ENCODE measurements at regions not wholly inside any gene's neighbourhood (a gene's known extent, or its start where the extent isn't known, plus 50 kb on each side); places are given as distances from the start of the nearest gene placed in this dataset.

DNA sequence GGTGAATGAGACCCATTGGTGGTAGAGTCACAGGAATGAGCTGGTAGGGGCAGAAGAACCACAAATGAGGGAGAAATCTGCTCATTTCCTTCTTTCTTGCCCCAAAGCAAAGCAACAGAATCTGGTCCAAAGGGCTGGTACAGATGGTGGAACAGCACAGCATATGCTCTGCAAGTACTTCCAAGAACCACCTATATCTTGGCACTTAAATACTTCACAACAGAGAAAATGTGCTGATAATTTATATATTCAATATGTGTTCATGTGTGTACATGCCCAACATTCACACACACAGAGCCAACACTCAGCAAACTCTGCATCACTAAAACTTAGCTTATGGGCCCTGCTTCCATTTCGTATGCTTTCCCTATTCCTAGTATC, 884.4 kb upstream of the KLHL29 start:
- no peak overlapping the region for H3K27ac ChIP-seq (ENCODE audit: low read depth, low read length)
- RAD21 ChIA-PET (ENCODE audit: low non-redundant PET in 1 of 2, low total read pairs in 2 of 2, uncharacterized antibody in 2 of 2, unreplicated experiment in 2 of 2) = no interaction called here
- DNase-seq (ENCODE audit: low read depth, low spot score) = no peak
- TF ChIP-seq, protein P1, sequence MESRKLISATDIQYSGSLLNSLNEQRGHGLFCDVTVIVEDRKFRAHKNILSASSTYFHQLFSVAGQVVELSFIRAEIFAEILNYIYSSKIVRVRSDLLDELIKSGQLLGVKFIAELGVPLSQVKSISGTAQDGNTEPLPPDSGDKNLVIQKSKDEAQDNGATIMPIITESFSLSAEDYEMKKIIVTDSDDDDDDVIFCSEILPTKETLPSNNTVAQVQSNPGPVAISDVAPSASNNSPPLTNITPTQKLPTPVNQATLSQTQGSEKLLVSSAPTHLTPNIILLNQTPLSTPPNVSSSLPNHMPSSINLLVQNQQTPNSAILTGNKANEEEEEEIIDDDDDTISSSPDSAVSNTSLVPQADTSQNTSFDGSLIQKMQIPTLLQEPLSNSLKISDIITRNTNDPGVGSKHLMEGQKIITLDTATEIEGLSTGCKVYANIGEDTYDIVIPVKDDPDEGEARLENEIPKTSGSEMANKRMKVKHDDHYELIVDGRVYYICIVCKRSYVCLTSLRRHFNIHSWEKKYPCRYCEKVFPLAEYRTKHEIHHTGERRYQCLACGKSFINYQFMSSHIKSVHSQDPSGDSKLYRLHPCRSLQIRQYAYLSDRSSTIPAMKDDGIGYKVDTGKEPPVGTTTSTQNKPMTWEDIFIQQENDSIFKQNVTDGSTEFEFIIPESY (IDR thresholded peaks at IDR 0.05; ENCODE audit: extremely low read depth, insufficient replicate concordance, low read length) = no peak
- no peak for TF ChIP-seq SIN3A (IDR thresholded peaks at IDR 0.05; ENCODE audit: low read depth)
- TF ChIP-seq YY1 (IDR thresholded peaks at IDR 0.05; ENCODE audit: extremely low read depth, insufficient replicate concordance, low read depth, low read length) = no peak
- TF ChIP-seq, protein P2, sequence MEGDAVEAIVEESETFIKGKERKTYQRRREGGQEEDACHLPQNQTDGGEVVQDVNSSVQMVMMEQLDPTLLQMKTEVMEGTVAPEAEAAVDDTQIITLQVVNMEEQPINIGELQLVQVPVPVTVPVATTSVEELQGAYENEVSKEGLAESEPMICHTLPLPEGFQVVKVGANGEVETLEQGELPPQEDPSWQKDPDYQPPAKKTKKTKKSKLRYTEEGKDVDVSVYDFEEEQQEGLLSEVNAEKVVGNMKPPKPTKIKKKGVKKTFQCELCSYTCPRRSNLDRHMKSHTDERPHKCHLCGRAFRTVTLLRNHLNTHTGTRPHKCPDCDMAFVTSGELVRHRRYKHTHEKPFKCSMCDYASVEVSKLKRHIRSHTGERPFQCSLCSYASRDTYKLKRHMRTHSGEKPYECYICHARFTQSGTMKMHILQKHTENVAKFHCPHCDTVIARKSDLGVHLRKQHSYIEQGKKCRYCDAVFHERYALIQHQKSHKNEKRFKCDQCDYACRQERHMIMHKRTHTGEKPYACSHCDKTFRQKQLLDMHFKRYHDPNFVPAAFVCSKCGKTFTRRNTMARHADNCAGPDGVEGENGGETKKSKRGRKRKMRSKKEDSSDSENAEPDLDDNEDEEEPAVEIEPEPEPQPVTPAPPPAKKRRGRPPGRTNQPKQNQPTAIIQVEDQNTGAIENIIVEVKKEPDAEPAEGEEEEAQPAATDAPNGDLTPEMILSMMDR (IDR thresholded peaks at IDR 0.05 in 2 of 3, conservative IDR thresholded peaks at IDR 0.05 in 1 of 3; ENCODE audit: borderline replicate concordance in 1 of 3, insufficient read depth in 1 of 3, low read depth in 2 of 3, low read length in 2 of 3) = no peak
- no peak for TF ChIP-seq RAD21 (IDR thresholded peaks at IDR 0.05; ENCODE audit: low read depth)
- TF ChIP-seq EZH2phosphoT487 (IDR thresholded peaks at IDR 0.05; ENCODE audit: borderline replicate concordance) = no peak
- no peak for TF ChIP-seq ELF1 (IDR thresholded peaks at IDR 0.05; ENCODE audit: borderline replicate concordance, low read depth)
- TF ChIP-seq, protein P3, sequence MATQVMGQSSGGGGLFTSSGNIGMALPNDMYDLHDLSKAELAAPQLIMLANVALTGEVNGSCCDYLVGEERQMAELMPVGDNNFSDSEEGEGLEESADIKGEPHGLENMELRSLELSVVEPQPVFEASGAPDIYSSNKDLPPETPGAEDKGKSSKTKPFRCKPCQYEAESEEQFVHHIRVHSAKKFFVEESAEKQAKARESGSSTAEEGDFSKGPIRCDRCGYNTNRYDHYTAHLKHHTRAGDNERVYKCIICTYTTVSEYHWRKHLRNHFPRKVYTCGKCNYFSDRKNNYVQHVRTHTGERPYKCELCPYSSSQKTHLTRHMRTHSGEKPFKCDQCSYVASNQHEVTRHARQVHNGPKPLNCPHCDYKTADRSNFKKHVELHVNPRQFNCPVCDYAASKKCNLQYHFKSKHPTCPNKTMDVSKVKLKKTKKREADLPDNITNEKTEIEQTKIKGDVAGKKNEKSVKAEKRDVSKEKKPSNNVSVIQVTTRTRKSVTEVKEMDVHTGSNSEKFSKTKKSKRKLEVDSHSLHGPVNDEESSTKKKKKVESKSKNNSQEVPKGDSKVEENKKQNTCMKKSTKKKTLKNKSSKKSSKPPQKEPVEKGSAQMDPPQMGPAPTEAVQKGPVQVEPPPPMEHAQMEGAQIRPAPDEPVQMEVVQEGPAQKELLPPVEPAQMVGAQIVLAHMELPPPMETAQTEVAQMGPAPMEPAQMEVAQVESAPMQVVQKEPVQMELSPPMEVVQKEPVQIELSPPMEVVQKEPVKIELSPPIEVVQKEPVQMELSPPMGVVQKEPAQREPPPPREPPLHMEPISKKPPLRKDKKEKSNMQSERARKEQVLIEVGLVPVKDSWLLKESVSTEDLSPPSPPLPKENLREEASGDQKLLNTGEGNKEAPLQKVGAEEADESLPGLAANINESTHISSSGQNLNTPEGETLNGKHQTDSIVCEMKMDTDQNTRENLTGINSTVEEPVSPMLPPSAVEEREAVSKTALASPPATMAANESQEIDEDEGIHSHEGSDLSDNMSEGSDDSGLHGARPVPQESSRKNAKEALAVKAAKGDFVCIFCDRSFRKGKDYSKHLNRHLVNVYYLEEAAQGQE (IDR thresholded peaks at IDR 0.05; ENCODE audit: low read depth) = no peak
- TF ChIP-seq POLR2AphosphoS5 (IDR thresholded peaks at IDR 0.05; ENCODE audit: low read depth, low read length) = no peak
- no peak for ATAC-seq
- no peak overlapping the region for H3K4me2 ChIP-seq (ENCODE audit: low read length)
- H3K9ac ChIP-seq (ENCODE audit: low read length) = no peak overlapping the region
- no peaks in the 10 kb centered on the region for H3K27me3 ChIP-seq (ENCODE audit: insufficient read depth, low read length)
- CTCF ChIA-PET = no interaction called here
- no peaks in the 10 kb centered on the region for H4K20me1 ChIP-seq (ENCODE audit: insufficient read depth)
- no peaks in the 10 kb centered on the region for H3K36me3 ChIP-seq (ENCODE audit: control insufficient read depth in 1 of 2, insufficient read depth in 2 of 2, low read length in 2 of 2)
- H3K9me3 ChIP-seq (ENCODE audit: control insufficient read depth in 1 of 2, insufficient read depth in 1 of 2, low read depth in 1 of 2, low read length in 2 of 2) = peaks cover 4 to 10% of the 10 kb centered on the region in 2 experiments; a peak in 2 of 4 replicates
- no TSS peak for BruUV-seq (replicated peaks)
- intact Hi-C loops (cut with micrococcal nuclease) = no loop called here
- no peak overlapping the region for H2AFZ ChIP-seq (ENCODE audit: low read depth, low read length, poor library complexity, severe bottlenecking)
- H3K79me2 ChIP-seq (ENCODE audit: insufficient read depth, low read length) = no peaks in the 10 kb centered on the region
- no peak overlapping the region for H3K4me3 ChIP-seq (replicated peaks in 1 of 2; ENCODE audit: low read depth in 1 of 2, low read length in 2 of 2)
- POLR2A ChIA-PET = no interaction called here
- no peaks in the 10 kb centered on the region for H3K9me2 ChIP-seq (ENCODE audit: insufficient read depth)
- H3K4me1 ChIP-seq (ENCODE audit: control insufficient read depth in 1 of 2, insufficient read depth in 2 of 2, low read length in 2 of 2) = no peaks in the 10 kb centered on the region
